OCI-LY7 (cell line): ENCODE measurements at regions not wholly inside any gene's neighbourhood (a gene's known extent, or its start where the extent isn't known, plus 50 kb on each side); places are given as distances from the start of the nearest gene placed in this dataset.

ENCODE experiments used
- BruUV-seq: library from RNA; stranded (reverse); fragments of 400-500 nt; replicated peaks from 2 replicates; lab custom pipeline; 2021; lab: Mats Ljungman, UMichigan
- CTCF ChIA-PET: fragments of 300-600 bp; sonication (Branson Sonifier 250); formaldehyde crosslinking; loops from one replicate; lab custom pipeline; 2022; ENCODE audit warnings: antibody characterized with exemption; ENCODE audit not compliant: unreplicated experiment; lab: Charles Lee
- POLR2A ChIA-PET: fragments of 300-600 bp; sonication (Branson Sonifier 250); formaldehyde crosslinking; loops from one replicate; lab custom pipeline; 2022; ENCODE audit warnings: antibody characterized with exemption; lab: Charles Lee
- DNase-seq: peaks from one replicate; pipeline ENCODE4 v3.0.0-alpha.2; 2015; ENCODE audit warnings: low spot score
- H2AFZ ChIP-seq: fragments of 200-600 bp; sonication (generic), shearing (Covaris generic); 2 replicates; pipeline ENCODE4 v1.6.1; 2014; ENCODE audit warnings: mild to moderate bottlenecking, antibody characterized with exemption, low read length, moderate library complexity
- H3K27ac ChIP-seq: fragments of 200-600 bp; sonication (generic); 2 replicates; pipeline ENCODE4 v1.5.1; 2014; ENCODE audit warnings: mixed run types, low read depth, mild to moderate bottlenecking, moderate library complexity, low read length, inconsistent platforms; ENCODE audit not compliant: poor library complexity, severe bottlenecking
- H3K36me3 ChIP-seq: fragments of 200-600 bp; sonication (generic); 2 replicates; pipeline ENCODE4 v1.6.1; 2014; ENCODE audit warnings: mild to moderate bottlenecking, antibody characterized with exemption, low read length, moderate library complexity, mixed read lengths; ENCODE audit not compliant: insufficient read depth
- H3K4me1 ChIP-seq: fragments of 200-600 bp; sonication (generic); 2 replicates; pipeline ENCODE4 v1.5.1; 2014; ENCODE audit warnings: mild to moderate bottlenecking, low read length; ENCODE audit not compliant: insufficient read depth, poor library complexity, severe bottlenecking
- H3K4me2 ChIP-seq: fragments of 200-600 bp; sonication (generic); 2 replicates; pipeline ENCODE4 v1.6.1; 2014; ENCODE audit warnings: mild to moderate bottlenecking, low read length
- H3K4me3 ChIP-seq: fragments of 200-600 bp; sonication (generic); 2 replicates; pipeline ENCODE4 v1.5.1; 2014; ENCODE audit warnings: mild to moderate bottlenecking, low read depth, low read length; ENCODE audit not compliant: poor library complexity, severe bottlenecking
- H3K79me2 ChIP-seq: fragments of 200-600 bp; sonication (generic); 2 replicates; pipeline ENCODE4 v1.6.1; 2016; ENCODE audit warnings: low read depth, mild to moderate bottlenecking, low read length, moderate library complexity, mixed read lengths; ENCODE audit not compliant: insufficient read depth
- H3K9me2 ChIP-seq: fragments of 200-600 bp; sonication (generic); 2 replicates; pipeline ENCODE4 v1.6.1; 2016; ENCODE audit warnings: mild to moderate bottlenecking, low read length, mixed read lengths; ENCODE audit not compliant: insufficient read depth
- H3K9me3 ChIP-seq: fragments of 200-600 bp; sonication (generic); 2 replicates; pipeline ENCODE4 v1.6.1; 2014; ENCODE audit warnings: mild to moderate bottlenecking, mixed run types, low read length, mixed read lengths
- H4K20me1 ChIP-seq: fragments of 200-600 bp; sonication (generic); 2 replicates; pipeline ENCODE4 v1.6.1; 2014; ENCODE audit warnings: mild to moderate bottlenecking, antibody characterized with exemption, low read length, moderate library complexity, mixed read lengths; ENCODE audit not compliant: insufficient read depth
- CTCF ChIP-seq: fragments of 200-600 bp; sonication (generic); conservative IDR thresholded peaks from 2 replicates; pipeline ENCODE4 v1.5.1; 2014; ENCODE audit warnings: mild to moderate bottlenecking, antibody characterized with exemption, low read length, moderate library complexity, mixed read lengths
- EZH2phosphoT487 ChIP-seq: fragments of 200-600 bp; sonication (generic); IDR thresholded peaks from 2 replicates; pipeline ENCODE4 v1.6.1; 2018; ENCODE audit warnings: low read depth, borderline replicate concordance, mild to moderate bottlenecking, mixed run types, antibody characterized with exemption, low read length, moderate library complexity, mixed read lengths
- intact Hi-C: fragments of 100-400 bp; cut with micrococcal nuclease; formaldehyde crosslinking; loops from one replicate; pipeline ENCODE4 v1.10.0; 2022; ENCODE audit not compliant: unreplicated experiment

- TF ChIP-seq CTCF (no peak), EZH2phosphoT487 (no peak)
- Histone ChIP-seq H3K36me3 (no peaks in the 10 kb centered on the region), H3K27ac (no peak overlapping the region), H4K20me1 (no peaks in the 10 kb centered on the region), H3K79me2 (no peaks in the 10 kb centered on the region), H3K4me2 (no peak overlapping the region), H2AFZ (no peak overlapping the region), H3K9me2 (no peaks in the 10 kb centered on the region), H3K4me3 (no peak overlapping the region), H3K9me3 (no peaks in the 10 kb centered on the region), H3K4me1 (no peaks in the 10 kb centered on the region)
- no peak for DNase-seq
- CTCF ChIA-PET, result no interaction called here
- no TSS peak for BruUV-seq
- intact Hi-C loops, result no loop called here
- POLR2A ChIA-PET, result no interaction called here
Observed at GRCh38 chr5:98101131-98101530, 672.3 kb upstream of the RGMB start.

- Histone ChIP-seq H3K9me2 (no peaks in the 10 kb centered on the region), H3K9me3 (no peaks in the 10 kb centered on the region), H3K4me2 (no peak overlapping the region), H3K36me3 (no peaks in the 10 kb centered on the region), H2AFZ (no peak overlapping the region), H3K4me1 (no peaks in the 10 kb centered on the region), H4K20me1 (no peaks in the 10 kb centered on the region), H3K27ac (no peak overlapping the region), H3K79me2 (no peaks in the 10 kb centered on the region), H3K4me3 (no peak overlapping the region)
- ChIA-PET CTCF (no interaction called here), POLR2A (interaction anchor here (0.7 kb wide), 2 partner anchors 158 to 717 kb away, joined by 3 to 4 read pairs; no protein-coding TSS in a partner anchor)
- no TSS peak for BruUV-seq
- DNase-seq, result no peak
- intact Hi-C loops, result no loop called here
- TF ChIP-seq CTCF, result no peak
Observed at GRCh38 chr5:98102936-98103335, 670.5 kb upstream of the RGMB start.

- TF ChIP-seq EZH2phosphoT487, result no peak
- TF ChIP-seq CTCF, result no peak
- no peak for DNase-seq
- no peaks in the 10 kb centered on the region for H3K9me2 ChIP-seq
- no peak overlapping the region for H2AFZ ChIP-seq
- no peak overlapping the region for H3K27ac ChIP-seq
- H3K9me3 ChIP-seq, result no peaks in the 10 kb centered on the region
- H3K79me2 ChIP-seq, result no peaks in the 10 kb centered on the region
- no peaks in the 10 kb centered on the region for H3K36me3 ChIP-seq
- no peak overlapping the region for H3K4me3 ChIP-seq
- ChIA-PET POLR2A (no interaction called here), CTCF (no interaction called here)
- intact Hi-C loops, result no loop called here
- H3K4me2 ChIP-seq, result no peak overlapping the region
- no peaks in the 10 kb centered on the region for H3K4me1 ChIP-seq
- BruUV-seq, result no TSS peak
- no peaks in the 10 kb centered on the region for H4K20me1 ChIP-seq
Observed at GRCh38 chr5:98103807-98104206, 669.7 kb upstream of the RGMB start.
